ENCODE measurements at regions not wholly inside any gene's neighbourhood (a gene's known extent, or its start where the extent isn't known, plus 50 kb on each side); places are given as distances from the start of the nearest gene placed in this dataset.

GRCh38 chr1:57612833-57613232 lies 189.0 kb upstream of the DAB1 start:
- Histone ChIP-seq H3K27me3 (no peaks in the 10 kb centered on the region), H3K36me3 (replicated peaks; ENCODE audit: insufficient read depth, low read depth) (no peaks in the 10 kb centered on the region), H3K79me2 (no peaks in the 10 kb centered on the region), H3K9me2 (replicated peaks; ENCODE audit: insufficient read depth) (no peaks in the 10 kb centered on the region), H3K4me2 (no peak overlapping the region), H3K4me1 (ENCODE audit: insufficient read depth) (no peaks in the 10 kb centered on the region), H3K9me3 (ENCODE audit: low read depth) (no peaks in the 10 kb centered on the region), H2AFZ (no peak overlapping the region), H3K4me3 (no peak overlapping the region), H3K27ac (no peak overlapping the region), H4K20me1 (ENCODE audit: insufficient read depth, poor library complexity, severe bottlenecking) (no peaks in the 10 kb centered on the region)
- WGBS (ENCODE audit: low lambda C conversion rate, missing lambda C conversion rate), result 89% methylated on average over 2 of the region's 2 CpGs
- DNase-seq (ENCODE audit: low spot score), result no peak
- TF ChIP-seq CTCF (IDR thresholded peaks at IDR 0.05; ENCODE audit: poor library complexity) (no peak), EZH2 (IDR thresholded peaks at IDR 0.05; ENCODE audit: borderline replicate concordance) (no peak), EZH2phosphoT487 (IDR thresholded peaks at IDR 0.05; ENCODE audit: low read depth, severe bottlenecking, unreplicated experiment) (no peak)

GRCh38 chr1:57605933-57606332 lies 182.1 kb upstream of the DAB1 start:
- H3K9me2 ChIP-seq (replicated peaks; ENCODE audit: insufficient read depth), result no peaks in the 10 kb centered on the region
- H3K36me3 ChIP-seq (replicated peaks; ENCODE audit: insufficient read depth, low read depth), result no peaks in the 10 kb centered on the region
- H3K4me2 ChIP-seq, result no peak overlapping the region
- H3K27me3 ChIP-seq, result no peaks in the 10 kb centered on the region
- no peak overlapping the region for H3K4me3 ChIP-seq
- no peaks in the 10 kb centered on the region for H3K9me3 ChIP-seq (ENCODE audit: low read depth)
- H3K79me2 ChIP-seq, result no peaks in the 10 kb centered on the region
- TF ChIP-seq EZH2 (IDR thresholded peaks at IDR 0.05; ENCODE audit: borderline replicate concordance) (no peak), CTCF (IDR thresholded peaks at IDR 0.05; ENCODE audit: poor library complexity) (no peak), EZH2phosphoT487 (IDR thresholded peaks at IDR 0.05; ENCODE audit: low read depth, severe bottlenecking, unreplicated experiment) (no peak)
- H4K20me1 ChIP-seq (ENCODE audit: insufficient read depth, poor library complexity, severe bottlenecking), result no peaks in the 10 kb centered on the region
- no peak overlapping the region for H2AFZ ChIP-seq
- no peak overlapping the region for H3K27ac ChIP-seq
- no peak for DNase-seq (ENCODE audit: low spot score)
- 79% methylated on average over 8 of the region's 8 CpGs for WGBS (ENCODE audit: low lambda C conversion rate, missing lambda C conversion rate)
- H3K4me1 ChIP-seq (ENCODE audit: insufficient read depth), result no peaks in the 10 kb centered on the region

GRCh38 chr1:57603696-57604095 lies 179.8 kb upstream of the DAB1 start:
- no peaks in the 10 kb centered on the region for H3K9me3 ChIP-seq (ENCODE audit: low read depth)
- no peaks in the 10 kb centered on the region for H3K36me3 ChIP-seq (replicated peaks; ENCODE audit: insufficient read depth, low read depth)
- H3K9me2 ChIP-seq (replicated peaks; ENCODE audit: insufficient read depth), result no peaks in the 10 kb centered on the region
- H3K79me2 ChIP-seq, result no peaks in the 10 kb centered on the region
- H3K27ac ChIP-seq, result no peak overlapping the region
- no peak for DNase-seq (ENCODE audit: low spot score)
- TF ChIP-seq CTCF (IDR thresholded peaks at IDR 0.05; ENCODE audit: poor library complexity) (no peak), EZH2 (IDR thresholded peaks at IDR 0.05; ENCODE audit: borderline replicate concordance) (no peak), EZH2phosphoT487 (IDR thresholded peaks at IDR 0.05; ENCODE audit: low read depth, severe bottlenecking, unreplicated experiment) (no peak)
- H3K27me3 ChIP-seq, result no peaks in the 10 kb centered on the region
- no peaks in the 10 kb centered on the region for H3K4me1 ChIP-seq (ENCODE audit: insufficient read depth)
- H4K20me1 ChIP-seq (ENCODE audit: insufficient read depth, poor library complexity, severe bottlenecking), result no peaks in the 10 kb centered on the region
- H2AFZ ChIP-seq, result no peak overlapping the region
- 76% methylated on average over 6 of the region's 6 CpGs for WGBS (ENCODE audit: low lambda C conversion rate, missing lambda C conversion rate)
- no peak overlapping the region for H3K4me3 ChIP-seq
- no peak overlapping the region for H3K4me2 ChIP-seq

GRCh38 chr1:57600424-57600823 lies 176.6 kb upstream of the DAB1 start:
- no peaks in the 10 kb centered on the region for H3K27me3 ChIP-seq
- H3K9me3 ChIP-seq (ENCODE audit: low read depth), result no peaks in the 10 kb centered on the region
- H3K36me3 ChIP-seq (replicated peaks; ENCODE audit: insufficient read depth, low read depth), result no peaks in the 10 kb centered on the region
- WGBS (ENCODE audit: low lambda C conversion rate, missing lambda C conversion rate), result 53% methylated on average over 3 of the region's 3 CpGs
- no peaks in the 10 kb centered on the region for H3K9me2 ChIP-seq (replicated peaks; ENCODE audit: insufficient read depth)
- no peak overlapping the region for H3K27ac ChIP-seq
- no peak overlapping the region for H3K4me3 ChIP-seq
- no peaks in the 10 kb centered on the region for H3K79me2 ChIP-seq
- no peak for TF ChIP-seq EZH2 (IDR thresholded peaks at IDR 0.05; ENCODE audit: borderline replicate concordance)
- no peak for TF ChIP-seq EZH2phosphoT487 (IDR thresholded peaks at IDR 0.05; ENCODE audit: low read depth, severe bottlenecking, unreplicated experiment)
- TF ChIP-seq CTCF (IDR thresholded peaks at IDR 0.05; ENCODE audit: poor library complexity), result no peak
- no peak for DNase-seq (ENCODE audit: low spot score)
- no peak overlapping the region for H2AFZ ChIP-seq
- no peaks in the 10 kb centered on the region for H4K20me1 ChIP-seq (ENCODE audit: insufficient read depth, poor library complexity, severe bottlenecking)
- no peak overlapping the region for H3K4me2 ChIP-seq
- H3K4me1 ChIP-seq (ENCODE audit: insufficient read depth), result no peaks in the 10 kb centered on the region
